ENCODE measurements at regions not wholly inside any gene's neighbourhood (a gene's known extent, or its start where the extent isn't known, plus 50 kb on each side); places are given as distances from the start of the nearest gene placed in this dataset.

DNA sequence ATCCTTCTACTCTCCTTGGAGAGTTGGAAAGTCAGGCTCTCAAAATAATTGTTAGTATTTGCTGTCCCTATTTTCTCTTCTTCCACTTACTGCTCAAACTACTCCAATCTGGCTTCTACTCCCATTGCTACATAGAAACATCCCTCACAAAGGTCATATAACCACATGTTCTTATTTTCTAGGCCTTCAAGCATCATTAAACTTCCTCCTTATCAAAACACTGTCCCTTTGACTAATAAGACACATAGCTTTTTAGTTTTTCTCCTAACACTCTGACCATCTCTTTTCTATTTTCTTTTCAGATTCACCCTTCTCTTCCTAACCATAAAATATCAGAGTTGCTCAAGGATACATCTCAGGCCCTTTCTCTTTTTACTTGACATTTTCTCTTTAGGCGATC is 148.3 kb downstream of the MBD2 start:
- no peak for DNase-seq
- H3K9me3 ChIP-seq: no peaks in the 10 kb centered on the region
- WGBS, 2 donors: 74% methylated on average over 1 of the region's 1 CpG
- no peak overlapping the region for H3K4me3 ChIP-seq
- no peaks in the 10 kb centered on the region for H3K27me3 ChIP-seq
- intact Hi-C loops (cut with DNase I): no loop called here
- no peak for ATAC-seq
- H3K4me1 ChIP-seq: no peaks in the 10 kb centered on the region
- H3K36me3 ChIP-seq: no peaks in the 10 kb centered on the region
- H3K27ac ChIP-seq: no peak overlapping the region
- TF ChIP-seq, protein P1, sequence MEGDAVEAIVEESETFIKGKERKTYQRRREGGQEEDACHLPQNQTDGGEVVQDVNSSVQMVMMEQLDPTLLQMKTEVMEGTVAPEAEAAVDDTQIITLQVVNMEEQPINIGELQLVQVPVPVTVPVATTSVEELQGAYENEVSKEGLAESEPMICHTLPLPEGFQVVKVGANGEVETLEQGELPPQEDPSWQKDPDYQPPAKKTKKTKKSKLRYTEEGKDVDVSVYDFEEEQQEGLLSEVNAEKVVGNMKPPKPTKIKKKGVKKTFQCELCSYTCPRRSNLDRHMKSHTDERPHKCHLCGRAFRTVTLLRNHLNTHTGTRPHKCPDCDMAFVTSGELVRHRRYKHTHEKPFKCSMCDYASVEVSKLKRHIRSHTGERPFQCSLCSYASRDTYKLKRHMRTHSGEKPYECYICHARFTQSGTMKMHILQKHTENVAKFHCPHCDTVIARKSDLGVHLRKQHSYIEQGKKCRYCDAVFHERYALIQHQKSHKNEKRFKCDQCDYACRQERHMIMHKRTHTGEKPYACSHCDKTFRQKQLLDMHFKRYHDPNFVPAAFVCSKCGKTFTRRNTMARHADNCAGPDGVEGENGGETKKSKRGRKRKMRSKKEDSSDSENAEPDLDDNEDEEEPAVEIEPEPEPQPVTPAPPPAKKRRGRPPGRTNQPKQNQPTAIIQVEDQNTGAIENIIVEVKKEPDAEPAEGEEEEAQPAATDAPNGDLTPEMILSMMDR (IDR thresholded peaks at IDR 0.05): no peak

DNA sequence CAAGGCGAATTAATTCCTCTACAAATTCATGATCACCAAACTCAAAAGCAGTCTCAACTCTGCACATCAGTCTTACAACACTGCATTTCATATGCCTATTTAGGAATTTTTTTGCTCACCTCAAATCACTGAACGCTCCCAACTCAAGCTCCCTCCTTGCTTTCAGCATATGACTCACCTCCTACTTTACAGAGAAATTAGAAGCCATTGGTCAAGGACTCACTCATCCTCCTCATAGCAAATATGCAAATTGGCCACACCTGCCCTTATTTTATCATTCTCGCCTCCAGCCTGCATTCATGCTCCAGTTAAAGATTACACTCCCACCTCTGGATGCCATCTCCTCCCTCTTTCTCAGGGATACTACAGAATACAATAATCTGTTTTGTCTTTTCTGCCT is 148.8 kb downstream of the MBD2 start:
- H3K27me3 ChIP-seq: no peaks in the 10 kb centered on the region
- H3K4me1 ChIP-seq: no peaks in the 10 kb centered on the region
- DNase-seq (no peak), ATAC-seq (no peak)
- H3K27ac ChIP-seq: no peak overlapping the region
- no peaks in the 10 kb centered on the region for H3K36me3 ChIP-seq
- H3K4me3 ChIP-seq: no peak overlapping the region
- peaks cover 0 to 5% (median 0%) of the 10 kb centered on the region in 11 donors for H3K9me3 ChIP-seq
- WGBS, 2 donors: 84 to 86% methylated on average over 3 of the region's 3 CpGs
- intact Hi-C loops (cut with DNase I): no loop called here
- TF ChIP-seq, protein P1 (IDR thresholded peaks at IDR 0.05): no peak

DNA sequence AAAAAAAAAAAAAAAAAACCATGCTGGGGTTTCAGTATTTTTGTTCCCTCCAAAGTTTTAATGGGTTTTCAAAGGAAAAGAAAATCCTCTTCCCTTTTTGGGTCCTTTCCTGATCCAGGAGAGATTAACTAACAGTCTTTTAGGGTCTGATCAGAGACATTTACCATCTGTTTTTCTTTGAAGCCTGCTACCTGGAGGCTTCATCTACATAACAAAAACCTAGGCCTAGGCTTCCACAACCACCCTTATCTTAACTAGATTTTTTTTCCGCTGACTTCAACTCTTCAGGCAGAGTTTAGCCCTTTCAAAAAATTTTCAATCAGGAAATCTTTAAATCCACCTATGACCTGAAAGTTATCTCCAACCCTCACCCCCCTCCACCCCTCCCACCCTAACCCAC is 154.7 kb downstream of the MBD2 start:
- Histone ChIP-seq H3K36me3 (no peaks in the 10 kb centered on the region), H3K9me3 (peaks cover 0 to 5% (median 0%) of the 10 kb centered on the region in 11 donors), H3K27ac (no peak overlapping the region), H3K4me3 (no peak overlapping the region), H3K4me1 (no peaks in the 10 kb centered on the region), H3K27me3 (no peaks in the 10 kb centered on the region)
- WGBS, 2 donors: 35 to 82% methylated on average over 1 of the region's 1 CpG
- ATAC-seq (no peak), DNase-seq (no peak)
- intact Hi-C loops (cut with DNase I): no loop called here
- TF ChIP-seq, protein P1 (IDR thresholded peaks at IDR 0.05): no peak

DNA sequence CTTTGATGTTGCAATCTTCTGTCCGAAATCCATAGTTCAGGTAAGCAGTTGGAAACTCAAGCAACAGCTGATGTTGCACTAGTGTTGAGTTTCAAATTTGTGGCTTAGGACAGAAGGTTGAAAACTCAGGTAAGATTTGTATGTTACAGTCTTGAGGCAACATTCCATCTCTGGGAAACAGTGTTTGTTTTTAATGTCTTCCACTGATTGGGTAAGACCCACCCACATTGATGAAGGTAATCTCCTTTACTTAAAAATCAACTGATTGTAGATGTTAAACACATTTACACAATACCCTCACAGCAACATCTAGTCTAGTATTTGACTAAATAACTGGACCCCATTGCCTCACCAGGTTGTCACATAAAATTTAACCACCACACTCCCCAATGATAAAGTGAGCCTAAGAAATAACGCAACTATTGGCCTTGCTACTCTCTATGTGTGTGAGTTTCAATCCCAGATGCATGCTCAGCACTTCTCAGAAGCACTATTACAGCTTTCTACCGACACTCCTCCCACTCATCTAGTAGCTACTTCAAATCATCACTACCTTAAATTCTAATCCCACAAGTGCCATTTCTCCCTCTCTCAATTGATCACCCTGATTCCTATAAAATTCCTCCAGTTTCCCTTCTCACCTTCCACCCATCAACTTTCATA is 164.0 kb downstream of the MBD2 start:
- Histone ChIP-seq H3K4me1 (no peaks in the 10 kb centered on the region), H3K27ac (no peak overlapping the region), H3K27me3 (no peaks in the 10 kb centered on the region), H3K36me3 (no peaks in the 10 kb centered on the region), H3K9me3 (peaks cover 0 to 5% (median 0%) of the 10 kb centered on the region in 11 donors), H3K4me3 (no peak overlapping the region)
- ATAC-seq: no peak
- 87 to 88% methylated on average over 3 of the region's 3 CpGs for WGBS, 2 donors
- TF ChIP-seq, protein P1 (IDR thresholded peaks at IDR 0.05): no peak
- intact Hi-C loops (cut with DNase I): no loop called here
- no peak for DNase-seq
